BLaER1 (cell line): ENCODE measurements at regions not wholly inside any gene's neighbourhood (a gene's known extent, or its start where the extent isn't known, plus 50 kb on each side); places are given as distances from the start of the nearest gene placed in this dataset.
"Not testable (repeated sequence)": the region's sequence is repeated elsewhere in the genome, so short reads cannot be mapped to it uniquely, and the experiment has no call there.

Source experiments
- H3K27ac ChIP-seq: shearing (Covaris generic); formaldehyde crosslinking; 2 replicates; pipeline ENCODE4 v1.8.1; 2022
- H3K27me3 ChIP-seq: shearing (Covaris generic); formaldehyde crosslinking; 2 replicates; pipeline ENCODE4 v1.8.1; 2022
- H3K36me3 ChIP-seq: shearing (Covaris generic); formaldehyde crosslinking; 2 replicates; pipeline ENCODE4 v1.8.1; 2022
- H3K4me1 ChIP-seq: shearing (Covaris generic); formaldehyde crosslinking; 2 replicates; pipeline ENCODE4 v1.8.1; 2022
- H3K4me2 ChIP-seq: shearing (Covaris generic); formaldehyde crosslinking; 2 replicates; pipeline ENCODE4 v1.8.1; 2022
- H3K4me3 ChIP-seq: shearing (Covaris generic); formaldehyde crosslinking; 2 replicates; pipeline ENCODE4 v1.8.1; 2022
- H3K9ac ChIP-seq: shearing (Covaris generic); formaldehyde crosslinking; 2 replicates; pipeline ENCODE4 v1.8.1; 2022
- H3K9me3 ChIP-seq: shearing (Covaris generic); formaldehyde crosslinking; 2 replicates; pipeline ENCODE4 v1.8.1; 2022
- H4K20me1 ChIP-seq: shearing (Covaris generic); formaldehyde crosslinking; 2 replicates; pipeline ENCODE4 v1.8.1; 2022
- Cebpa-rat ChIP-seq: shearing (Covaris generic); IDR thresholded peaks from 2 replicates; pipeline ENCODE4 v1.8.1; 2022

- Histone ChIP-seq H4K20me1 (no peaks in the 10 kb centered on the region), H3K4me1 (no peaks in the 10 kb centered on the region), H3K27ac (no peak overlapping the region), H3K27me3 (no peaks in the 10 kb centered on the region), H3K4me2 (no peak overlapping the region), H3K4me3 (no peak overlapping the region), H3K36me3 (no peaks in the 10 kb centered on the region), H3K9ac (no peak overlapping the region), H3K9me3 (no peaks in the 10 kb centered on the region)
- no peak for TF ChIP-seq Cebpa-rat
These were observed 1011.1 kb upstream of the HS3ST1 start for GRCh38 chr4:12439633-12440305.

GRCh38 chr4:12431259-12431658 is 1002.6 kb upstream of the HS3ST1 start:
- H3K36me3 ChIP-seq, H3K9me3 ChIP-seq, H3K4me1 ChIP-seq, H3K27ac ChIP-seq, H3K9ac ChIP-seq, H3K4me2 ChIP-seq, H3K27me3 ChIP-seq, H3K4me3 ChIP-seq, H4K20me1 ChIP-seq: not testable (repeated sequence)

- Histone ChIP-seq H3K9ac (no peak overlapping the region), H3K9me3 (no peaks in the 10 kb centered on the region), H3K4me3 (no peak overlapping the region), H3K27ac (no peak overlapping the region), H3K4me2 (no peak overlapping the region), H4K20me1 (no peaks in the 10 kb centered on the region), H3K36me3 (no peaks in the 10 kb centered on the region), H3K4me1 (no peaks in the 10 kb centered on the region), H3K27me3 (no peaks in the 10 kb centered on the region)
- no peak for TF ChIP-seq Cebpa-rat
These were observed 992.7 kb upstream of the HS3ST1 start for GRCh38 chr4:12421364-12421763.

DNA sequence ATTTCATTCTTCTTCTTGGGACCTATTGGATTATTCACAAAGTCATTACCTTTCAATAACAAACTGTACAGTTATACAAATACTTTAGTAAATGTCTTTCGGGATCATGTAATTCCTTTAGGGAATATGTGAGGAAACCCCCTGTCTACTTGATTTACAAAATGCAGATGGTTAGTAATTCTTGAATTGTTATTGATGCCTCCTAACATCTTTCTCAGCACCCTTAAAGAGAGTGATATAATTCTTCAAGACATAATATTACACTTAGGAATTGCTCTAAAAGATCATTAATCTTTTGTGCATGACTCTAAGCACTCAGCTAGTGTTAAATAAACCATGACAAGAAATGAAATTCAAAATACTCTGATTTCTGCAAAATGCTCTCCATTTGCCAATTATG is 988.1 kb upstream of the HS3ST1 start:
- Histone ChIP-seq H4K20me1 (no peaks in the 10 kb centered on the region), H3K9ac (no peak overlapping the region), H3K36me3 (no peaks in the 10 kb centered on the region), H3K27me3 (no peaks in the 10 kb centered on the region), H3K4me2 (no peak overlapping the region), H3K4me3 (no peak overlapping the region), H3K9me3 (no peaks in the 10 kb centered on the region), H3K27ac (no peak overlapping the region), H3K4me1 (no peaks in the 10 kb centered on the region)
- TF ChIP-seq Cebpa-rat = no peak

DNA sequence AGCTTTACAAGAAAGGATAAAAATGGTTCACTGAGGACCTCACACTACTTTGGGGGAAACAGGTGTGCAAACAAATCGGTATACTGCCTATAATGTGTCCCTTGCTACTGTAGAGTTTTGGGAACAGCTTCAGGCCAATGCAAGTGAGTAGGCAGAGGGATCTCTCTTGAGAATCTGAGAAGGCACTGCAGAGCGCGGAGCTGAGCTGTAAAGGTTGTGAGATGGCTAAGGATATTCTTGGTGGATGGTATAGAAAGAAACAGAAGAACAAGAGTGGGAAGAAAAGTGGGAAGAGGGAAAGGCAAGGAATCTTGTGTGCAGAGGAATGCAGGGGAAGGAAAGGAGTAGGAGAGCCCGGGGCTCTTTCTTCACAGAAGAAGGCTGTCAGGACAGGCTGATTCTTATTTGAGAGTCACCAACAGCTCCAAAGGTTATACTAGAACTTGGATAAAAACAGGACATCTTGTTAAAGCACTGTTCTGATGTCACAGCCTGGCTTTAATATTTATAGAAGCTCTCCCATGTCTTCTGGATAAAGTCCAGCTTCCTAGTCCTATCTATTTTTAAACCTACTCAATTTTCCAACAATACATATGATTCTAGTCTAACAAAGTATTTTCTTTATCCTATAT is 985.6 kb upstream of the HS3ST1 start:
- H3K27ac ChIP-seq = no peak overlapping the region
- no peak overlapping the region for H3K9ac ChIP-seq
- no peaks in the 10 kb centered on the region for H3K36me3 ChIP-seq
- H3K9me3 ChIP-seq = no peaks in the 10 kb centered on the region
- no peaks in the 10 kb centered on the region for H3K4me1 ChIP-seq
- H3K4me3 ChIP-seq = no peak overlapping the region
- no peaks in the 10 kb centered on the region for H4K20me1 ChIP-seq
- no peak overlapping the region for H3K4me2 ChIP-seq
- TF ChIP-seq Cebpa-rat = no peak
- H3K27me3 ChIP-seq = no peaks in the 10 kb centered on the region

DNA sequence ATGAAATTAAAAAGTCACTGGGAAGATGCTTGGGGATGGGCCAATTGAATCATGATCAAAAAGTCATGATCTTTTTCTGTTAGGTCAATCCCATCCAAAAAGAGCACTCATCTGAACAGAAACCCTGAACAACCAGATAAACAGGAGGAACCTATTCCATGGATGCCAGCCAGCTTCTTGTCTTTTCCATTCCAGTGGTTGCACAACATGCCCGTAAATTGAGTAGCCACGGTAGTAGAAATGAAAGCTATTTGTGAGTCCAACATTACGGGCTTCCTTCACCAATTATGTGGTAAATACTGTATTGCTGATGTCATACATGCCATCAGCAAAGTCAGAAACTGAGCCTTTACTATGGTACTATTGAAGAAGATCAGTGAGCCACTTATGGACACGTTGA is 982.4 kb upstream of the HS3ST1 start:
- Histone ChIP-seq H3K27ac (no peak overlapping the region), H3K36me3 (no peaks in the 10 kb centered on the region), H3K4me1 (no peaks in the 10 kb centered on the region), H3K4me2 (no peak overlapping the region), H3K4me3 (no peak overlapping the region), H3K9ac (no peak overlapping the region), H3K27me3 (no peaks in the 10 kb centered on the region), H3K9me3 (no peaks in the 10 kb centered on the region), H4K20me1 (no peaks in the 10 kb centered on the region)
- no peak for TF ChIP-seq Cebpa-rat

GRCh38 chr4:12409507-12410190 is 981.0 kb upstream of the HS3ST1 start:
- no peaks in the 10 kb centered on the region for H4K20me1 ChIP-seq
- no peak overlapping the region for H3K4me2 ChIP-seq
- no peaks in the 10 kb centered on the region for H3K27me3 ChIP-seq
- no peak overlapping the region for H3K9ac ChIP-seq
- H3K4me1 ChIP-seq = no peaks in the 10 kb centered on the region
- H3K27ac ChIP-seq = no peak overlapping the region
- TF ChIP-seq Cebpa-rat = no peak
- no peaks in the 10 kb centered on the region for H3K36me3 ChIP-seq
- H3K4me3 ChIP-seq = no peak overlapping the region
- H3K9me3 ChIP-seq = no peaks in the 10 kb centered on the region

GRCh38 chr4:12408364-12408763 is 979.7 kb upstream of the HS3ST1 start:
- Histone ChIP-seq H3K9me3 (no peaks in the 10 kb centered on the region), H3K36me3 (no peaks in the 10 kb centered on the region), H3K4me3 (no peak overlapping the region), H4K20me1 (no peaks in the 10 kb centered on the region), H3K4me2 (no peak overlapping the region), H3K4me1 (no peaks in the 10 kb centered on the region), H3K27me3 (no peaks in the 10 kb centered on the region), H3K27ac (no peak overlapping the region), H3K9ac (no peak overlapping the region)
- TF ChIP-seq Cebpa-rat = no peak

GRCh38 chr4:12403175-12403574 is 974.5 kb upstream of the HS3ST1 start:
- H3K9me3 ChIP-seq = no peaks in the 10 kb centered on the region
- no peak overlapping the region for H3K4me3 ChIP-seq
- no peak overlapping the region for H3K4me2 ChIP-seq
- no peak overlapping the region for H3K9ac ChIP-seq
- no peaks in the 10 kb centered on the region for H3K36me3 ChIP-seq
- no peaks in the 10 kb centered on the region for H3K27me3 ChIP-seq
- H4K20me1 ChIP-seq = no peaks in the 10 kb centered on the region
- H3K4me1 ChIP-seq = no peaks in the 10 kb centered on the region
- no peak overlapping the region for H3K27ac ChIP-seq
- TF ChIP-seq Cebpa-rat = no peak

- Histone ChIP-seq H3K36me3 (no peaks in the 10 kb centered on the region), H3K4me2 (no peak overlapping the region), H3K4me1 (no peaks in the 10 kb centered on the region), H3K27ac (no peak overlapping the region), H3K9me3 (no peaks in the 10 kb centered on the region), H3K9ac (no peak overlapping the region), H4K20me1 (no peaks in the 10 kb centered on the region), H3K4me3 (no peak overlapping the region), H3K27me3 (no peaks in the 10 kb centered on the region)
- TF ChIP-seq Cebpa-rat = no peak
These were observed 971.1 kb upstream of the HS3ST1 start for GRCh38 chr4:12399781-12400180.
